ENCODE measurements at regions not wholly inside any gene's neighbourhood (a gene's known extent, or its start where the extent isn't known, plus 50 kb on each side); places are given as distances from the start of the nearest gene placed in this dataset.

- no peak for TF ChIP-seq REST (IDR thresholded peaks at IDR 0.05; ENCODE audit: low read depth)
Observed at GRCh38 chr12:115661112-115661511, 616.4 kb downstream of the MED13L start (continued).

GRCh38 chr12:115660211-115660805, 617.2 kb downstream of the MED13L start:
- RAD21 ChIA-PET (ENCODE audit: low non-redundant PET in 1 of 2, low total read pairs in 2 of 2, uncharacterized antibody in 2 of 2, unreplicated experiment in 2 of 2), result no interaction called here
- BruUV-seq (replicated peaks), result no TSS peak
- CTCF ChIA-PET, result no interaction called here
- TF ChIP-seq JUND (IDR thresholded peaks at IDR 0.05) (no peak), RAD21 (IDR thresholded peaks at IDR 0.05; ENCODE audit: low read depth) (no peak), TCF7L2 (IDR thresholded peaks at IDR 0.05; ENCODE audit: borderline replicate concordance, extremely low read depth, insufficient read depth, insufficient read length) (no peak), POLR2A (IDR thresholded peaks at IDR 0.05; ENCODE audit: borderline replicate concordance, extremely low read depth, insufficient read depth, insufficient read length) (no peak), SRF (IDR thresholded peaks at IDR 0.05; ENCODE audit: low read depth) (no peak), CEBPB (IDR thresholded peaks at IDR 0.05; ENCODE audit: low read depth) (no peak), SP1 (IDR thresholded peaks at IDR 0.05; ENCODE audit: low read depth) (no peak), ZBTB33 (IDR thresholded peaks at IDR 0.05; ENCODE audit: extremely low read depth, insufficient replicate concordance, low read length) (no peak), ZFX (IDR thresholded peaks at IDR 0.05) (no peak), SIN3A (IDR thresholded peaks at IDR 0.05; ENCODE audit: low read depth) (no peak), EZH2phosphoT487 (IDR thresholded peaks at IDR 0.05; ENCODE audit: borderline replicate concordance) (no peak), CTCF (IDR thresholded peaks at IDR 0.05 in 2 of 3, conservative IDR thresholded peaks at IDR 0.05 in 1 of 3; ENCODE audit: borderline replicate concordance in 1 of 3, insufficient read depth in 1 of 3, low read depth in 2 of 3, low read length in 2 of 3) (no peak), YY1 (IDR thresholded peaks at IDR 0.05; ENCODE audit: extremely low read depth, insufficient replicate concordance, low read depth, low read length) (no peak), FOSL1 (IDR thresholded peaks at IDR 0.05; ENCODE audit: low read depth) (no peak), CBX3 (IDR thresholded peaks at IDR 0.05; ENCODE audit: low read depth) (no peak), ZNF274 (IDR thresholded peaks at IDR 0.05; ENCODE audit: low read depth, low read length) (no peak)

More at GRCh38 chr12:115660211-115660805, 617.2 kb downstream of the MED13L start:
- Histone ChIP-seq H3K79me2 (ENCODE audit: insufficient read depth, low read length) (no peaks in the 10 kb centered on the region), H3K4me3 (replicated peaks in 1 of 2; ENCODE audit: low read depth in 1 of 2, low read length in 2 of 2) (no peak overlapping the region), H2AFZ (ENCODE audit: low read depth, low read length, poor library complexity, severe bottlenecking) (no peak overlapping the region), H3K9me2 (ENCODE audit: insufficient read depth) (no peaks in the 10 kb centered on the region), H3K27me3 (ENCODE audit: insufficient read depth, low read length) (0 out of 2 replicates have a peak, but pooled peaks cover 5% of the 10 kb centered on the region), H3K36me3 (ENCODE audit: control insufficient read depth in 1 of 2, insufficient read depth in 2 of 2, low read length in 2 of 2) (no peaks in the 10 kb centered on the region), H4K20me1 (ENCODE audit: insufficient read depth) (no peaks in the 10 kb centered on the region), H3K4me1 (ENCODE audit: control insufficient read depth in 1 of 2, insufficient read depth in 2 of 2, low read length in 2 of 2) (peaks cover 0 to 4% of the 10 kb centered on the region in 2 experiments; a peak in 1 of 4 replicates), H3K4me2 (ENCODE audit: low read length) (peak overlapping the region; percentile 13; the same call in 1 of the 2 replicates), H3K9me3 (ENCODE audit: control insufficient read depth in 1 of 2, insufficient read depth in 1 of 2, low read depth in 1 of 2, low read length in 2 of 2) (no peaks in the 10 kb centered on the region), H3K27ac (ENCODE audit: low read depth, low read length) (no peak overlapping the region), H3K9ac (ENCODE audit: low read length) (no peak overlapping the region)
- POLR2A ChIA-PET, result no interaction called here
- ATAC-seq (no peak), DNase-seq (ENCODE audit: low read depth, low spot score) (no peak)
- intact Hi-C loops (cut with micrococcal nuclease), result no loop called here

Data from HCT116 (cell line).